RPMI7951 (cell line): ENCODE measurements at regions not wholly inside any gene's neighbourhood (a gene's known extent, or its start where the extent isn't known, plus 50 kb on each side); places are given as distances from the start of the nearest gene placed in this dataset.
"Not testable (repeated sequence)": the region's sequence is repeated elsewhere in the genome, so short reads cannot be mapped to it uniquely, and the experiment has no call there.

Source experiments
- DNase-seq: peaks from one replicate; pipeline ENCODE4 v3.0.0-alpha.2; 2012; ENCODE audit warnings: low read depth

DNA sequence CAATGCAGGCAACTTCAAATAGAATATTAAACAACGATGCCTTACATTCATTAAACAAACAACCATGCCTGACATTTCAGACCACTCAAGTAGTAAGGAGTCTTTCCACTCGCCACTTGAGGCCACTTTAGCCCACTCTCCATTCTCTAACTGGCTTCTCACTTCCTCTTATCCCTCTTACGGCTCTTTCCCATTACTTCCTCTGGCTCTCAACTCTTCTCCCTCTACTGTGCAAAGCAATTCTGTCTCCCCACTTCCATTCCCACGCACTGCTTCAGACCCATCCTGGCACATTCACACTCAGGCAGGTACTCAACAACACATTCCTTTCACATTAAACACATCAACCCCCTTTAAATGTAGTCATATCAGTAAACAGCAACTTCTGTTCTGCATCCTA, 229.8 kb upstream of the IPO5 start:
- DNase-seq = no peak

DNA sequence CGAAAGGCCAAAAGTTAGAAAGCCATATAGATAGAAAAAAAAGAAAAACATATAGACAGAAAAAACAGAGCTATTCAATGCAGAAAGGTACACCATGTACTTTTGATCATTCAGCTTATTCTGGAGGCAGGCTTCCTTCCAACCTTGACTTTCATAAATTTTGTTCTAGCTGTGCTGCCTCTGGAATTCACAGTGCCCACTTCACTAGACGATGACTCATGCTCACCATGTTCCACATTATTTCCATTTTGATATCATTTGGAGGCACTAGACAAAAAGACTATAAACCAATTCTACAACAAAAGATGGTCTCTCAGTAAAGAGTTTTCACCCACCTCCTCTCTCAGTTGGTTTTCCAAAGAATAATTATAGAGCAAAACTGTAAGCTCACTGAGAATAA, 229.0 kb upstream of the IPO5 start:
- DNase-seq = no peak

GRCh38 chr13:97726664-97727280, 226.7 kb upstream of the IPO5 start:
- DNase-seq = no peak

- DNase-seq = no peak
These were observed 225.5 kb upstream of the IPO5 start for GRCh38 chr13:97727991-97728390.

GRCh38 chr13:97736436-97736835, 217.0 kb upstream of the IPO5 start:
- no peak for DNase-seq

- no peak for DNase-seq
These were observed 211.4 kb upstream of the IPO5 start for GRCh38 chr13:97742084-97742483.

DNA sequence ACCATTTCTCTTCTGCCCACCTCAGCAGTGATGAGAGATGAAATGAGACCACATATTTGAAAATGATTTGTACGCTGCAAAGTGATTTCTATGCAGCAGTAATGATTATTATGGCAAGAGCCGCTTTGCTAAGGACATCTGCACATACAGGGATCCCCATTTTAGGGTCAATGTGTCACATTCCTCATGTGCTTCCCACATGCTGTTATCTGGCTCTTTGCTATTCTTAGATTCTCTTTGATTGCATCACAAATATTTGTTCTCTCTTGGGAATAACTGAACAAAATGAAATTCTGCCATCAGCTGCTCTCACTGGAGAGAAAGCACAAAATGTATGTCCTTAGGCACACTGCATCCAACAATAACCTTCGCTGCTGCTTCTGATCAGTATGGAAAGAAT, 209.5 kb upstream of the IPO5 start:
- DNase-seq = no peak

DNA sequence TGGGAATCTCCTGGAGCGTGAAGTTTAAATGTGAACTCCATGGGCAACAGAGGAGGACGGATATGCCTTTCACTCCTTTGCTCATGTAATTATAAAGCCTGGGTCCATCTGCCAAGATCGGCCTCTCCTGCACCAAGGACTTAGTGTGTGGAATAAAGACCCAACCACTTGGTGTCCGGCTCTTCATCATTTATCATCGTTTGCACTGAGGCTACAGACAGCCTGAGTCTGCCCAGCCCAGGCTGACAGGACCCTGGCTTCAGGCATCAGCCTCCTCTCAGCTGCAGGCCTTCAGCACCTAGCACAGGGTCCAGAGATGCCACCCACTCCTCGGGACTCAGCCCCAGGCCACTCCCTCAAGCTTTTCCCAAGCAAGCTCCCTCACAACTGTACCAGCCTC, 206.8 kb upstream of the IPO5 start:
- DNase-seq = no peak

GRCh38 chr13:97749174-97749573, 204.3 kb upstream of the IPO5 start:
- no peak for DNase-seq

DNA sequence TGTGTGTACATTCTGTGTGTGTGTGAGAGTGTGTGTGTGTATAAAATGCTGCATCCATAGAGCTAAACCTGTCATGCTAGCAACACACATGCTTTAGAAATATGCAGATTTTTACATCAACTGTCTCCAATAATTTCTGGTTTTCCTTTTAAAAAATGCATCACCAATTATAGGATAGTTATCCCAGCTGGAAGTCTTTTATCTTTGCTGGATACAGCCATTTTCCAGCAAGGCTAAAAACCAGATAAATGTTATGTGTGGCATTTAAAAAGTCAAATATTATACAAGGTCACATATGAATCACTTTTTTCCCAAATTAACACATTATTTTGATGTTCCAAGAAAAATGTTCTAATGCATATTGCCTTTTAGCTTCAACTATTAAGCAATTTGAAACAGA, 202.0 kb upstream of the IPO5 start:
- no peak for DNase-seq

GRCh38 chr13:97752961-97753668, 200.4 kb upstream of the IPO5 start:
- DNase-seq = no peak

GRCh38 chr13:97753942-97754670, 199.4 kb upstream of the IPO5 start:
- DNase-seq = no peak

DNA sequence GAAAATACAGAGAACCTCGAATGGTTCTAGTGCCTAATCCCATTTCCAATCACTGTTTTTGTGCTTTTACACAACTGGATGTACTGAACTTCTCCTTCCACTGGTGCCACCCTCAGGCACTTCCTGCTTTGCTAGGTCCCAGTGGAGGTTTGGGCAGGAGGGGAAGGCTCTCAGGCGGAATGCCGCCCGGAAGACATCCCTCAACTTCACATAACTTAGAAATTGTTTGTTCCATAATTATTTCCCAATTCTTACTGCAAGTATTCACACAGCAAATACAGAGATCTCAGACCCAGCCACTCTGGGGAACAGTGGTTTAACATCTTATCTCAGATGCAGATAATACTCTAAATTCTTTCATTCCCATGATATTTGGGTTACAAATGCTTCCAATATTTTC, 195.7 kb upstream of the IPO5 start:
- DNase-seq = no peak

DNA sequence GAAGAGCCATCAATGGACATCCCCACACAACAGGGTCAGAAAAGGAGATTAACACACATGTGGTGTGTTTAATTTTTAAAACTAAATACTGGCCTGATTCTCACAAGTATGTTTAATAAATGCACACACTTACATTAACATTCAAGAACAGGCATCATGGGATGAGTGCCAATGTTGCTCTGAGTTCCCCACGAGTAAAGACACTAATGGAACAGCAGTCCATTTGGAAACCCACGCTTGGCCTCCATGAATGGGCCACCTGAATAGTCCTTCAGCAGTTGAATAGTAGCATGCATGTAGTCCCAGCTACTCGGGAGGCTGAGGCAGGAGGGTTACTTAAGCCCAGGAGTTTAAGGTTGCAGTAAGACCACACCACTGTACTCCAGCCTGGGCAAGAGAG, 195.2 kb upstream of the IPO5 start:
- no peak for DNase-seq

- no peak for DNase-seq
These were observed 191.5 kb upstream of the IPO5 start for GRCh38 chr13:97761796-97762540.

- no peak for DNase-seq
These were observed 186.7 kb upstream of the IPO5 start for GRCh38 chr13:97766749-97767148.

DNA sequence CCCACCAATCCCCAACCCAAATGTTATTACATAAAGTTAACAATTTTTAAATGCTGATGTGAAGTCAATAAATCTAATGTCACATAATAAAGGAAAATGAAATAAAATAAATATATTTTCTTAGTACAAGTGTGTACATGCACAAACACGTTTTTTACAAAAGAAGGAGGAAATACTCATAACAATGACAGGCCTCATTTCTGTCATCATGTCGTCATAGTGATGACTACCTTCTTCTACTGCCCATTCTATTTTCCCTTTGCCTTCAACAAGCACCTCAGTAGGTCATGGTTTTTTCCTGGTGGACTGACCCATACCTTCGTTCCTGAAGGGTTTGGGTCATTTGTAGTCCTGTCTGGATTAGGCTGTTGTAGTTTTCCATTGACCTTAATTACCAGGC, 185.3 kb upstream of the IPO5 start:
- no peak for DNase-seq

GRCh38 chr13:97770231-97770630, 183.2 kb upstream of the IPO5 start:
- DNase-seq = not testable (repeated sequence)

GRCh38 chr13:97772466-97772865, 181.0 kb upstream of the IPO5 start:
- DNase-seq = not testable (repeated sequence)

DNA sequence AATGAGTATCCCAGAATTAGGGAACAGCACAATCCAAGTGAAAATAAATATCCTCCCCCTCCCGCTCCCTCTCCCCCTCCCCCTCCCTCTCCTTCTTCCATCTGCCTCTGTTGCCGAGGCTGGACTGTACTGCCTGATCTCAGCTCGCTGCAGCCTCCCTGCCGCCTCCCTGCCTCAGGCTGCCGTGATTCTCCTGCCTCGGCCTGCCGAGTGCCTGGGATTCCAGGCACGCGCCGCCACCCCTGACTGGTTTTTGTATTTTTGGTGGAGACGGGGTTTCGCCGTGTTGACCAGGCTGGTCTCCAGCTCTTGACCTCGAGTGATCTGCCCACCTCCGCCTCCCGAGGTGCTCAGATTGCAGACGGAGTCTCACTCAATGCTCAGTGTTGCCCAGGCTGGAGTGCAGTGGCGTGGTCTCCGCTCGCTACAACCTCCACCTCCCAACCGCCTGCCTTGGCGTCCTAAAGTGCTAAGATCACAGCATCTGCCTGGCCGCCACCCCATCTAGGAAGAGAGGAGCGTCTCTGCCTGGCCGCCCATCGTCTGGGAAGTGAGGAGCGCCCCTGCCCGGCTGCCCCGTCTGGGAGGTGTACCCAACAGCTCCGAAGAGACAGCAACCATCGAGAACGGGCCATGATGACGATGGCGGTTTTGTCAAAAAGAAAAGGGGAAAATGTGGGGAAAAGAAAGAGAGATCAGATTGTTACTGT, 178.9 kb upstream of the IPO5 start:
- not testable (repeated sequence) for DNase-seq

GRCh38 chr13:97780486-97780885, 173.0 kb upstream of the IPO5 start:
- DNase-seq = peak; percentile 34

- DNase-seq = no peak
These were observed 171.6 kb upstream of the IPO5 start for GRCh38 chr13:97781891-97782305.
